ENCODE measurements at regions not wholly inside any gene's neighbourhood (a gene's known extent, or its start where the extent isn't known, plus 50 kb on each side); places are given as distances from the start of the nearest gene placed in this dataset.

DNA sequence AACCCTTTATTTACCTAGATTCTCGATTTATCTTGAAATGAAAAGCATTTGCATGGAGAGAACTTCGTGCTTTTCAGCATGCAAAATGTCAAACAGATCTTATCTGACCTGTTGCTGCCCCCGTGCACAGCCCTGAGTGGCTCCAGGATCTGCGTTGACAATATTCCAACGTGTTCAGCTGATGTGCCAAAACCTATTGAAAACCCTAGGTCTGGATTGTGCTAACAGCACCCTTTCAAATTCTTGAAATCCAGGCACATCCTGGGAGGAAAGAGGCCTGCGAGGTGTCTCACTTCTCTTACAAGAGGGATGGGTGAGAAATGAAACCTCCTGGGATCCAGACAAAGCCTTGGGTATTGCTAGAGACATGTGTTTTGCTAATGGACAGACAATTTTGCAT lies 231.8 kb downstream of the MAP2K4 start:
- no peak for DNase-seq (ENCODE audit: low spot score in 2 of 2)
- Histone ChIP-seq H3K36me3 (replicated peaks) (no peaks in the 10 kb centered on the region), H3K27me3 (ENCODE audit: low read depth) (no peaks in the 10 kb centered on the region), H3K9me3 (no peaks in the 10 kb centered on the region), H3K4me1 (no peaks in the 10 kb centered on the region), H3K4me3 (no peak overlapping the region)
- in situ Hi-C loops (cut with MboI; ENCODE audit: low sequenced_read_pairs) = loop anchor here (10.0 kb wide), 1 partner anchor 752 kb away; no protein-coding TSS in a partner anchor

DNA sequence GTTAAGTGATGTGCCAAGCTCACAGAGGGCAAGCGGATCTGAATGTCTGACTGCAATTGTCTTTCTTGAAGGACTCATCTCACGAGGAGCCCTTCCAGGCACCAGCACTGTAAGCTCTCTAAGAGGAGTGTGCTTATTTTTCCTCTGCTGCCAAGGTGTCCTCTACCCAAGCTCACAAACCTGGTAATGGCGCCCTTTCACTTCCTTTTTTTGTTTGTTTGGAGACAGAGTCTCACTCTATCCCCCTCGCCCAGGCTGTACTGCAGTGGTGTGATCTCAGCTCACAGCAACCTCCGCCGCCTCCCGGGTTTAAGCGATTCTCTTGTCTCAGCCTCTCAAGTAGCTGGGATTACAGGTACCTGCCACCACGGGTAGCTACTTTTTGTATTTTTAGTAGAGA lies 233.8 kb downstream of the MAP2K4 start:
- in situ Hi-C loops (cut with MboI; ENCODE audit: low sequenced_read_pairs) = loop anchor here (10.0 kb wide), 1 partner anchor 750 kb away; no protein-coding TSS in a partner anchor

DNA sequence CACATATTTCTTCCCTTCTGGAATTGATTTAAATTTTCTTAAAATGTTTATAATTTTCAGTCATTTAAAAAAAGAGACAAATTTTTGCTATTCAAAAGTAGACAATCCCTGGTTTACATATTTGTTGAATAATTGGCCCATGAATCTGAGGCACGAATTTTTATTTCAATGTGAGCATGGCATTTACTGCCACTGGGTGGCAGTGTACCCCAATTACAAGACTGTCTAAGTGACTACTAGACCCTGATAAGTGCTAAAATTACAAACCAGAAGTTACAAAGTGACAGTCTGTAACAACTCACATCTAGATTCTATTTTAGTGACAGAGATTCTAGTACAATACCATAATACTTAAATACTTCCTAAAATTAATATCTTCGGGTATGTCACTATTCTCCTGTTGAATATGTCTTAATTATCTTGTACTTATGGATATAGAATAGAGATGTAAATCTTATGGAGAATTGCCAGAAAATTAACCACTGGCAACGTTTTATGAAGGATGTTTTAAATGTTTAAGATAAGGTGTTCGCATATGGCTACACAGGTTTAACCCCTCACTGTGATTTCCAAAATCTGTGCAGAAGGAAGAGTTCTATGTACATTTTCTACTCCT lies 235.8 kb downstream of the MAP2K4 start:
- DNase-seq (ENCODE audit: low spot score in 2 of 2) = peak; percentile 42 to 44
- in situ Hi-C loops (cut with MboI; ENCODE audit: low sequenced_read_pairs) = loop anchor here (10.0 kb wide), 1 partner anchor 748 kb away; no protein-coding TSS in a partner anchor
- H3K27me3 ChIP-seq (ENCODE audit: low read depth) = no peaks in the 10 kb centered on the region
- no peaks in the 10 kb centered on the region for H3K4me1 ChIP-seq
- no peaks in the 10 kb centered on the region for H3K36me3 ChIP-seq (replicated peaks)
- no peaks in the 10 kb centered on the region for H3K9me3 ChIP-seq
- no peak overlapping the region for H3K4me3 ChIP-seq

More for the DNA sequence above, 233.8 kb downstream of the MAP2K4 start:
- Histone ChIP-seq H3K27me3 (ENCODE audit: low read depth) (no peaks in the 10 kb centered on the region), H3K36me3 (replicated peaks) (no peaks in the 10 kb centered on the region), H3K9me3 (no peaks in the 10 kb centered on the region), H3K4me1 (no peaks in the 10 kb centered on the region), H3K4me3 (no peak overlapping the region)
- DNase-seq (ENCODE audit: low spot score in 2 of 2) = no peak

DNA sequence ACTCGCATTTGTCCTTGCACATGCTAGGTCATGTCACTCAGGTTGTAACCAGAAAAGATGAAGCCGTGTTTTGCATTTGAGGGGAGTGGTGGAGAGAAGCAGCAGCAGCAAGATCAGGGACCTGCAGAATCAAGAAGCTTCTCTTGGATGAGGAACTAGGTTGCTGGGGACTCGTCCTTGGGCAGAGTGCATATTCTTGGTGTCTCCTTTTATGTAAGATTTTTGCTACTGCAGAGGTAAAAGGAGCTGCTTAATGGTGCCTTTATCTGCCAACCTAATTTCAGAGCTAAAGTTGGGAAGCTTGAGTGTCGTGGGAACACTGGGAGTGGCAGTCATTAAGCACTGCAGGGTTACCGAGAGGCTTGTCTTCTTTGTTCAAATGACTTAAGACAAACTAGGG lies 236.5 kb downstream of the MAP2K4 start:
- no peak for DNase-seq (ENCODE audit: low spot score in 2 of 2)
- in situ Hi-C loops (cut with MboI; ENCODE audit: low sequenced_read_pairs) = loop anchor here (10.0 kb wide), 1 partner anchor 748 kb away; no protein-coding TSS in a partner anchor
- H3K4me1 ChIP-seq = no peaks in the 10 kb centered on the region
- H3K9me3 ChIP-seq = no peaks in the 10 kb centered on the region
- H3K36me3 ChIP-seq (replicated peaks) = no peaks in the 10 kb centered on the region
- H3K4me3 ChIP-seq = no peak overlapping the region
- no peaks in the 10 kb centered on the region for H3K27me3 ChIP-seq (ENCODE audit: low read depth)

DNA sequence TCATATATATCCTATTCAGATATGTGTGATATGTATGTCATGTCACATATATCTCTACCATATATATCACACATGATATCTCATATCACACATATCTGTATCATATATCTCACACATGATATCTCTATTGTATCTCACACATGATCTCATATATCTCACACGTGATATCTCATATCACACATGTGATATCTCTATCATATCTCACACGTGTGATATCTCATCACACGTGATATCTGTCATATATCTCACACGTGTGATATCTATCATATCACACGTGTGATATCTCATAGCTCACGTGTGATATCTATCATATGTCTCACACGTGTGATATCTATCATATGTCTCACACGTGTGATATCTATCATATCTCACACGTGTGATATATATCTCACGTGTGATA lies 240.7 kb downstream of the MAP2K4 start:
- in situ Hi-C loops (cut with MboI; ENCODE audit: low sequenced_read_pairs) = no loop called here
- no peak for DNase-seq (ENCODE audit: low spot score in 2 of 2)
- Histone ChIP-seq H3K36me3 (replicated peaks) (no peaks in the 10 kb centered on the region), H3K4me3 (no peak overlapping the region), H3K4me1 (no peaks in the 10 kb centered on the region), H3K9me3 (no peaks in the 10 kb centered on the region), H3K27me3 (ENCODE audit: low read depth) (no peaks in the 10 kb centered on the region)

DNA sequence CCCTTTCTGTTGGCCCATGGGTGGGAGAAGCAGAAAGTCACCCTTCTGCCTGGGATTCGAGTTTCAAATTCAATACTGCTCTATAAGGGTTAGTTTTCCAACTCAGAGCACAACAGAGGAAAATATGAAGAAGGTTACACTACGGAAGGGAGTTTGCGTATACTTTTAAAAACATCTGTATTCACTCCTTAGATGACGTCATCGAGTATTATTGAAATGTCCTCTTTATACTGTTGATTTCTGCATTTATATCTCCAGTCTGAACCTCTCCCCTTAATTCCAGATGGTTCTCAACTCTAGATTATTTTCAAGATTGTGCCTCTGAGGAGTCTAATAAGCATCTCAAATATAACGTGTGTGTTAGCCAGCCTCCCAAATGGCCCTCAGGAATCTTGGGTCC lies 249.1 kb downstream of the MAP2K4 start:
- H3K9me3 ChIP-seq = no peaks in the 10 kb centered on the region
- H3K27me3 ChIP-seq (ENCODE audit: low read depth) = no peaks in the 10 kb centered on the region
- H3K4me1 ChIP-seq = no peaks in the 10 kb centered on the region
- H3K4me3 ChIP-seq = no peak overlapping the region
- no peaks in the 10 kb centered on the region for H3K36me3 ChIP-seq (replicated peaks)
- no peak for DNase-seq (ENCODE audit: low spot score in 2 of 2)
- in situ Hi-C loops (cut with MboI; ENCODE audit: low sequenced_read_pairs) = no loop called here

DNA sequence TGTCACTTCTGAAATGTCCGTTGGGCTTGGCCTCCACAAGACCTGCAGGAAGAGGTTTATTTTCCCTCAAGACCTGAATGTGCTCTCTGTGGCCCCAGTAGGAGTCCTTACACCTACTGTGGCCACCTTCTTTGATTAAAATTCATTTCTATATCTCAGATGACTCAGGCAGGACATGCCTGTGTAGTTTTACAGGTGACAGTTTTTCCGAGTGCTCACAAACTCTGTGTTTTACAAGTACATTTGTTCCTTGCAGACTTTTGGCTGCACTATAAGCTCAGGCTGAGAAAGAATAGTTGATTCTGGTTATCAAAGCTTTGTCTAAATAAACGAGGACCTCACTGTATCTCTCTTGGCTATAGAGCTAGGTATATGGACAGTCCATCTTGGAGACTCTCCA lies 257.1 kb downstream of the MAP2K4 start:
- no peaks in the 10 kb centered on the region for H3K36me3 ChIP-seq (replicated peaks)
- H3K9me3 ChIP-seq = no peaks in the 10 kb centered on the region
- H3K4me3 ChIP-seq = no peak overlapping the region
- no peak for DNase-seq (ENCODE audit: low spot score in 2 of 2)
- no peaks in the 10 kb centered on the region for H3K27me3 ChIP-seq (ENCODE audit: low read depth)
- no peaks in the 10 kb centered on the region for H3K4me1 ChIP-seq
- in situ Hi-C loops (cut with MboI; ENCODE audit: low sequenced_read_pairs) = no loop called here

DNA sequence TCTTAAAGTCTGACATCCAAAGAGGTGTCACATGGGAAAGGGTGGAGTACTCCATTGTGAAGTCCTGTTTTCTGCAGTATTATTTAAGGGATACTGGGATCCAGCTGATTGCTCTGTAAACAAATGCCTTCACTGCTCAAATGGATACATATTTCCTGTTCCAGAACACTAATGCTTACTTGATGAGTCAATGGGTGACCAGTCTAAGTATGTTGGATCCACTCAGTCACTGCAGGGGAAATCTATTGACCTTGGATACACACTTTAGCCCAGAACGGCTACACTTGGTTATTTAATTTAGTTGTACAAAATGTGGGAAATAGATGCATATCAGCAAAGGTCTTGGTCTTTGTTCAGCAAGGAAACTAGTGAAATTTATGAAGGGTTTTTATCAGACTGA lies 261.4 kb downstream of the MAP2K4 start:
- no peak for DNase-seq (ENCODE audit: low spot score in 2 of 2)
- H3K4me3 ChIP-seq = no peak overlapping the region
- no peaks in the 10 kb centered on the region for H3K9me3 ChIP-seq
- H3K36me3 ChIP-seq (replicated peaks) = no peaks in the 10 kb centered on the region
- H3K4me1 ChIP-seq = no peaks in the 10 kb centered on the region
- in situ Hi-C loops (cut with MboI; ENCODE audit: low sequenced_read_pairs) = no loop called here
- H3K27me3 ChIP-seq (ENCODE audit: low read depth) = no peaks in the 10 kb centered on the region

DNA sequence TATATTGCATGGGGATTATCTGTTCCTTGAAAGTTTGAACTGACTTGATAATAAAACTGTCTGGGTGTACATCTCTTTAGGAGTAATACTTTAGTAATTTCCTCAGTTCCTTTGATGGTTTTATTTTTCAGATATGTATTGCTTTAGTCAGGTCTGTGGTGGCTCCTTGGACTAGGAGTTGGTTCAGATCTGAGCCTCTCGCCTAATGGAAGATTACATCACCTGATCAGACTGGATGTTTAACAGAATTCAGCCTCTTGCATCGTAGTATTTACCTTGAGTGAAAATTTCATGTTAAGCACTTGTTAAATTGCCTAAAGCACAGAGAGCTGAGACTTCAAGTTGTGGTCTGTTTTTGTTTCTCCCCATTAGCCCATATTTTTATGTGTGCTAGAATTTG lies 267.3 kb downstream of the MAP2K4 start:
- H3K4me3 ChIP-seq = no peak overlapping the region
- H3K4me1 ChIP-seq = no peaks in the 10 kb centered on the region
- H3K36me3 ChIP-seq (replicated peaks) = no peaks in the 10 kb centered on the region
- in situ Hi-C loops (cut with MboI; ENCODE audit: low sequenced_read_pairs) = no loop called here
- H3K9me3 ChIP-seq = no peaks in the 10 kb centered on the region
- DNase-seq (ENCODE audit: low spot score in 2 of 2) = no peak
- no peaks in the 10 kb centered on the region for H3K27me3 ChIP-seq (ENCODE audit: low read depth)

DNA sequence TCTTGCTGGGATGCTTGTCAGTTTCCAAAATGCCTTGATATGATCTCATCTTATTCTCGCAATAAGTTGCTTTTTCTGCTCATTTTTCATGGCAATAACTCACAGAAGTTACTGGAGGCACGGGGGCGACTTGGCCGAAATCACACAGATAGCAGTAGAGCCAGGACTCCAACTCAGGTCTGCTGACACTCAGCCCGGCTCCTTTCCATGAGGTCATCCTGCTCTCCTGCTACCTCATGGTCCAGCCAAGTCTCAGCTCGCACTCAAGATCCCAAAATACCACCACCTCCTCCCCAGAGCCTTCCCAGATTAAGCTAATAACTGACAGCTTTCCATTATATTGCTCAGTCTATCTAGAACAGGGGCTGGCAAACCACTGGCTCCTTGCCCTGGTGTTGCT lies 269.5 kb downstream of the MAP2K4 start:
- in situ Hi-C loops (cut with MboI; ENCODE audit: low sequenced_read_pairs) = no loop called here
- Histone ChIP-seq H3K9me3 (no peaks in the 10 kb centered on the region), H3K4me3 (no peak overlapping the region), H3K27me3 (ENCODE audit: low read depth) (no peaks in the 10 kb centered on the region), H3K36me3 (replicated peaks) (no peaks in the 10 kb centered on the region), H3K4me1 (no peaks in the 10 kb centered on the region)
- DNase-seq (ENCODE audit: low spot score in 2 of 2) = no peak

DNA sequence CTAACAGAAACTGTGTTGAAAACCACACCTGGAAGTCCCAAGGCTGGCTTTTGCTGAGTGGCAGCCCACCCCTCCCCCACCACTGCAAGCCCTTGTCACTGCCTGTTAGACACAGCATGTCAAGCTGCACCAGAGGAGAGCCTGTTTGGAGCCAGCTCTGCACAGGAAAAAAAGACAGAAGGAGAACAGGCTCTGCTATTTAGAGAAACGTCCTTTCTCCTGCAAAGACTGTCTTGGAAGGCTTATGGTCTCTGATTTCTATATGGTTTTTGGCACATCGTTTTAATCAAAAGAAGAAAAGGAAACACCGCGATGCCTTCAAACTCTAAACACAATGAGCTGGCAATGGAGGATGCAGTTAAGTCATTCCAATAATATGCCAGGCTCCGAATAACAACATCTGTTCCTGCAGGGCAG lies 275.5 kb downstream of the MAP2K4 start:
- H3K27me3 ChIP-seq (ENCODE audit: low read depth) = no peaks in the 10 kb centered on the region
- in situ Hi-C loops (cut with MboI; ENCODE audit: low sequenced_read_pairs) = no loop called here
- DNase-seq (ENCODE audit: low spot score in 2 of 2) = no peak
- H3K4me3 ChIP-seq = no peak overlapping the region
- no peaks in the 10 kb centered on the region for H3K36me3 ChIP-seq (replicated peaks)
- H3K4me1 ChIP-seq = no peaks in the 10 kb centered on the region
- no peaks in the 10 kb centered on the region; the same call in 1 of the 2 replicates for H3K9me3 ChIP-seq

DNA sequence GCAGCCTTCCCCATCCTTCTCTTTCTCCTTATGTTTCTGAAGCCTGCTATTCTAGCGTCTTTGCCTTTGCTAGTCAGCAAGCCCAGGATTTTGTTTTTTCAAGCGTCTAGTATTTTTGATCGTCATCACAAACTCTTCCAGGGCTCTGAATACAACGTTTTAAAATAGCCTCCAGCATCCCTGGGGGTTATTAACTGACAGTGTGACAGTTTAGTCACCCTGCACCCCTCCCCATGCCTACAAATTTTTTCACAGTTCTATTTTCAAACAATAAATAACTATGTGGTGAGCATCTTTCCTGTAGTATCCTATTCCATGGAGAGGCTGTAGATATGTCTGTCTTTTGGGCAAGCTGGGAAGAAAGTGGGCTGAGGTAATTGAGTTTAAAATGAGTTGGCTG lies 280.9 kb downstream of the MAP2K4 start:
- Histone ChIP-seq H3K27me3 (ENCODE audit: low read depth) (no peaks in the 10 kb centered on the region), H3K36me3 (replicated peaks) (no peaks in the 10 kb centered on the region), H3K9me3 (no peaks in the 10 kb centered on the region), H3K4me1 (no peaks in the 10 kb centered on the region), H3K4me3 (no peak overlapping the region)
- DNase-seq (ENCODE audit: low spot score in 2 of 2) = no peak
- in situ Hi-C loops (cut with MboI; ENCODE audit: low sequenced_read_pairs) = no loop called here

DNA sequence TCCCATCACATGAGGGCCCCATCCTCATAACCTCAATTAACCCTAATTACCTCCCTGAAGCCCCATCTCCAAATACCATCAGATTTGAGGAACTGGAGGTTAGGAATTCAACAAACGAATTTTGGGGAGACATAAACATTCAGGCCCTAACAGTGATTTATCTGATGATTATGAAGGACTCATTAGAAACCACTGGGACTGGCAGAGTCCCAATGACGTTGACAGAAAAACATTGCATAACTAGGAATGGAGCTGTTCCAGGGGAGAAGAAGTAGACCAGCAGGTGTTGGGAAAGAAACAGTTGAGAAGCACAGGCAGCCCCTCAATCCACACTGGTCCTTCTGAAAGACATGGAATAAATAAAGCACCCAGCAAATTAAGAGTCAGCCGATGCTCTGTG lies 282.0 kb downstream of the MAP2K4 start:
- no peak overlapping the region for H3K4me3 ChIP-seq
- H3K9me3 ChIP-seq = no peaks in the 10 kb centered on the region
- no peaks in the 10 kb centered on the region for H3K27me3 ChIP-seq (ENCODE audit: low read depth)
- DNase-seq (ENCODE audit: low spot score in 2 of 2) = no peak
- in situ Hi-C loops (cut with MboI; ENCODE audit: low sequenced_read_pairs) = no loop called here
- no peaks in the 10 kb centered on the region for H3K36me3 ChIP-seq (replicated peaks)
- H3K4me1 ChIP-seq = no peaks in the 10 kb centered on the region

DNA sequence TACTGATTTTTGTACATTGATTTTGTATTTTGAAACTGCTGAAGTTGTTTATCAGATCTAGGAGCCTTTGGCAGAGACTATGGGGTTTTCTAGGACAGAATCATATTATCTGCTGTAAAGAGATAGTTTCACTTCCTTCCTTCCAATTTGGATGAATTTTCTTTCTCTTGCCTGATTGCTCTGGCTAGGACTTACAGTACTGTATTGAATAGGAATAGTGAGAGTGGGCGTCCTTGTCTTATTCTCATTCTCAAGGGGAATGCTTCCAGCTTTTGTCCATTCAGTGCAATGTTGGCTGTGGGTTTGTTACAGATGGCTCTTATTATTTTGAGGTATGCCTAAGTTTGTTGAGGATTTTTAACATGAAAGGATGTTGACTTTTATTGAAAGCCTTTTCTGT lies 290.1 kb downstream of the MAP2K4 start:
- Histone ChIP-seq H3K36me3 (replicated peaks) (no peaks in the 10 kb centered on the region), H3K4me1 (no peaks in the 10 kb centered on the region), H3K4me3 (no peak overlapping the region), H3K27me3 (ENCODE audit: low read depth) (no peaks in the 10 kb centered on the region), H3K9me3 (no peaks in the 10 kb centered on the region)
- no peak for DNase-seq (ENCODE audit: low spot score in 2 of 2)
- in situ Hi-C loops (cut with MboI; ENCODE audit: low sequenced_read_pairs) = no loop called here

DNA sequence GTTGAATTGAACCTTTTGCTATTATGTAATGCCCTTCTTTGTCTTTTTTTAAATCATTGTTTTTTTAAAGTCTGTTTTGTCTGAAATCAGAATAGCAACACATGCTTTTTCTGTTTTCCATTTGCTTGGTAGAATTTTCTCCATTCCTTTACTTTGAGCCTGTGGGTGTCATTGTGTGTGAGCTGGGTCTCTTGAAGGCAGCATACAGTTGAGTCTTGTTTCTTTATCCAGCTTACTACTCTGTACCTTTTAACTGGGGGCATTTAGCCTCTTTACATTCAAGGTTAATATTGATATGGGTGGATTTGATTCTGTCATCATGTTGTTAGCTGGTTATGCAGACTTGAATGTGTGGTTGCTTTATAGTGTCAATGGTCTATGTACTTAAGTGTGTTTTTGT lies 292.0 kb downstream of the MAP2K4 start:
- Histone ChIP-seq H3K9me3 (no peaks in the 10 kb centered on the region), H3K36me3 (replicated peaks) (no peaks in the 10 kb centered on the region), H3K4me3 (no peak overlapping the region), H3K4me1 (no peaks in the 10 kb centered on the region), H3K27me3 (ENCODE audit: low read depth) (no peaks in the 10 kb centered on the region)
- DNase-seq (ENCODE audit: low spot score in 2 of 2) = no peak
- in situ Hi-C loops (cut with MboI; ENCODE audit: low sequenced_read_pairs) = no loop called here
